PC-9 (cell line): ENCODE measurements at regions not wholly inside any gene's neighbourhood (a gene's known extent, or its start where the extent isn't known, plus 50 kb on each side); places are given as distances from the start of the nearest gene placed in this dataset.
A peak's percentile ranks its signal among the peaks of the same experiment; 100 is the strongest.

Source experiments
- BruUV-seq: library from RNA; stranded (reverse); fragments of 400-500 nt; replicated peaks from 2 replicates; lab custom pipeline; 2021; lab: Mats Ljungman, UMichigan
- CTCF ChIA-PET: fragments of 300-600 bp; sonication (Branson Sonifier 250); formaldehyde crosslinking; loops from one replicate; lab custom pipeline; 2022; ENCODE audit warnings: antibody characterized with exemption; lab: Charles Lee
- POLR2A ChIA-PET: fragments of 300-600 bp; sonication (Branson Sonifier 250); formaldehyde crosslinking; loops from one replicate; lab custom pipeline; 2022; ENCODE audit warnings: antibody characterized with exemption; ENCODE audit not compliant: unreplicated experiment; lab: Charles Lee
- DNase-seq, 2 experiments: peaks; one replicate each; pipeline versions ENCODE4 v3.0.0 to v3.0.0-alpha.2; 2015 to 2022; ENCODE audit warnings: mixed read lengths in 1 of 2
- H2AFZ ChIP-seq: fragments of 200-600 bp; sonication (generic); 2 replicates; pipeline ENCODE4 v1.8.1; 2017; ENCODE audit warnings: antibody characterized with exemption
- H3F3A ChIP-seq: fragments of 200-600 bp; sonication (generic); 2 replicates; pipeline ENCODE4 v1.8.1; 2017; ENCODE audit warnings: antibody characterized with exemption, mild to moderate bottlenecking, low read depth; ENCODE audit not compliant: insufficient read depth
- H3K27ac ChIP-seq: fragments of 200-600 bp; sonication (generic); 2 replicates; pipeline ENCODE4 v1.6.1; 2016; ENCODE audit warnings: mixed run types
- H3K27me3 ChIP-seq: fragments of 200-600 bp; sonication (generic); 2 replicates; pipeline ENCODE4 v1.6.1; 2016; ENCODE audit warnings: low read depth, mixed run types; ENCODE audit not compliant: insufficient read depth
- H3K36me3 ChIP-seq: fragments of 200-600 bp; sonication (generic); 2 replicates; pipeline ENCODE4 v1.6.1; 2016; ENCODE audit warnings: low read depth, mixed run types
- H3K4me1 ChIP-seq: fragments of 200-600 bp; sonication (generic); replicated peaks from 2 replicates; pipeline ENCODE4 v1.6.1; 2016; ENCODE audit warnings: mixed run types; ENCODE audit not compliant: insufficient read depth
- H3K4me2 ChIP-seq: fragments of 200-600 bp; sonication (generic); 2 replicates; pipeline ENCODE4 v1.6.1; 2017; ENCODE audit warnings: mixed run types
- H3K4me3 ChIP-seq: fragments of 200-600 bp; sonication (generic); 2 replicates; pipeline ENCODE4 v1.6.1; 2016; ENCODE audit warnings: mixed run types
- H3K79me2 ChIP-seq: fragments of 200-600 bp; sonication (generic); 2 replicates; pipeline ENCODE4 v1.6.1; 2017; ENCODE audit warnings: low read depth, mixed run types
- H3K9me2 ChIP-seq: fragments of 200-600 bp; sonication (generic); 2 replicates; pipeline ENCODE4 v1.8.1; 2017; ENCODE audit warnings: mild to moderate bottlenecking; ENCODE audit not compliant: insufficient read depth
- H3K9me3 ChIP-seq: fragments of 200-600 bp; sonication (generic); 2 replicates; pipeline ENCODE4 v1.8.1; 2016; ENCODE audit warnings: low read depth; ENCODE audit not compliant: insufficient read depth
- H4K20me1 ChIP-seq: fragments of 200-600 bp; sonication (generic); 2 replicates; pipeline ENCODE4 v1.8.1; 2017; ENCODE audit not compliant: insufficient read depth
- CTCF ChIP-seq: fragments of 200-600 bp; sonication (generic); conservative IDR thresholded peaks from 2 replicates; pipeline ENCODE4 v1.6.1; 2017; ENCODE audit warnings: mixed run types, antibody characterized with exemption, mild to moderate bottlenecking, moderate library complexity
- EZH2 ChIP-seq: fragments of 200-600 bp; sonication (generic); IDR thresholded peaks from 2 replicates; pipeline ENCODE4 v1.8.0; 2017; ENCODE audit warnings: antibody characterized with exemption, low read depth
- intact Hi-C: fragments of 100-400 bp; cut with micrococcal nuclease; formaldehyde crosslinking; loops from one replicate; pipeline ENCODE4 v1.10.0; 2022; ENCODE audit not compliant: unreplicated experiment

- H3K4me1 ChIP-seq = peaks cover 5% of the 10 kb centered on the region; the same call in 1 of the 2 replicates
- H3K27me3 ChIP-seq = no peaks in the 10 kb centered on the region
- H3K4me3 ChIP-seq = no peak overlapping the region
- no peaks in the 10 kb centered on the region for H3K9me3 ChIP-seq
- H3K27ac ChIP-seq = no peak overlapping the region
- no peak for DNase-seq
- H3K79me2 ChIP-seq = no peaks in the 10 kb centered on the region
- H3F3A ChIP-seq = no peaks in the 10 kb centered on the region
- H4K20me1 ChIP-seq = no peaks in the 10 kb centered on the region
- CTCF ChIA-PET = no interaction called here
- no peak for TF ChIP-seq EZH2
- TF ChIP-seq CTCF = no peak
- intact Hi-C loops = no loop called here
- no peak overlapping the region for H2AFZ ChIP-seq
- H3K4me2 ChIP-seq = no peak overlapping the region
- no peaks in the 10 kb centered on the region for H3K36me3 ChIP-seq
- no peaks in the 10 kb centered on the region for H3K9me2 ChIP-seq
- BruUV-seq = no TSS peak
- POLR2A ChIA-PET = no interaction called here
These were observed 61.1 kb upstream of the TMCO5A start for GRCh38 chr15:37873336-37873735.

- POLR2A ChIA-PET = interaction anchor here (0.6 kb wide), 1 partner anchor 45 kb away, joined by 3 read pairs; no protein-coding TSS in a partner anchor
- intact Hi-C loops = loop anchor here (5.0 kb wide), 1 partner anchor 995 kb away; no protein-coding TSS in a partner anchor
- no peak for TF ChIP-seq CTCF
These were observed 57.5 kb upstream of the TMCO5A start for GRCh38 chr15:37876900-37877299.

GRCh38 chr15:37877851-37878741 is 56.3 kb upstream of the TMCO5A start:
- H3K27ac ChIP-seq = no peak overlapping the region
- DNase-seq = peak in 1 of 2 experiments; percentile 45
- no peak overlapping the region for H3K4me3 ChIP-seq

More at GRCh38 chr15:37876900-37877299, 57.5 kb upstream of the TMCO5A start:
- no peaks in the 10 kb centered on the region for H3K27me3 ChIP-seq
- DNase-seq = no peak
- no peaks in the 10 kb centered on the region for H3K36me3 ChIP-seq
- no peaks in the 10 kb centered on the region for H4K20me1 ChIP-seq
- H3K9me2 ChIP-seq = no peaks in the 10 kb centered on the region
- H3K79me2 ChIP-seq = no peaks in the 10 kb centered on the region
- CTCF ChIA-PET = no interaction called here
- peaks cover 5% of the 10 kb centered on the region; the same call in 1 of the 2 replicates for H3K4me1 ChIP-seq
- H3K4me3 ChIP-seq = no peak overlapping the region
- no peak overlapping the region for H3K27ac ChIP-seq
- no peaks in the 10 kb centered on the region for H3K9me3 ChIP-seq
- no peaks in the 10 kb centered on the region for H3F3A ChIP-seq
- no TSS peak for BruUV-seq
- no peak overlapping the region for H3K4me2 ChIP-seq
- H2AFZ ChIP-seq = no peak overlapping the region

More at GRCh38 chr15:37877851-37878741, 56.3 kb upstream of the TMCO5A start:
- Histone ChIP-seq H3K4me1 (peaks cover 5% of the 10 kb centered on the region; the same call in 1 of the 2 replicates), H4K20me1 (no peaks in the 10 kb centered on the region), H3K9me2 (no peaks in the 10 kb centered on the region), H2AFZ (no peak overlapping the region), H3F3A (no peaks in the 10 kb centered on the region), H3K27me3 (no peaks in the 10 kb centered on the region), H3K36me3 (no peaks in the 10 kb centered on the region), H3K9me3 (no peaks in the 10 kb centered on the region), H3K79me2 (no peaks in the 10 kb centered on the region), H3K4me2 (no peak overlapping the region)
- BruUV-seq = no TSS peak
- TF ChIP-seq EZH2 (no peak), CTCF (no peak)
- ChIA-PET CTCF (interaction anchor here (0.6 kb wide), 1 partner anchor 1063 kb away, joined by 3 read pairs; no protein-coding TSS in a partner anchor), POLR2A (interaction anchor here (0.5 kb wide), 2 partner anchors 13 to 500 kb away, joined by 4 to 7 read pairs; no protein-coding TSS in a partner anchor)
- intact Hi-C loops = loop anchor here (5.0 kb wide), 1 partner anchor 996 kb away; no protein-coding TSS in a partner anchor
